ENCODE measurements at regions not wholly inside any gene's neighbourhood (a gene's known extent, or its start where the extent isn't known, plus 50 kb on each side); places are given as distances from the start of the nearest gene placed in this dataset.

DNA sequence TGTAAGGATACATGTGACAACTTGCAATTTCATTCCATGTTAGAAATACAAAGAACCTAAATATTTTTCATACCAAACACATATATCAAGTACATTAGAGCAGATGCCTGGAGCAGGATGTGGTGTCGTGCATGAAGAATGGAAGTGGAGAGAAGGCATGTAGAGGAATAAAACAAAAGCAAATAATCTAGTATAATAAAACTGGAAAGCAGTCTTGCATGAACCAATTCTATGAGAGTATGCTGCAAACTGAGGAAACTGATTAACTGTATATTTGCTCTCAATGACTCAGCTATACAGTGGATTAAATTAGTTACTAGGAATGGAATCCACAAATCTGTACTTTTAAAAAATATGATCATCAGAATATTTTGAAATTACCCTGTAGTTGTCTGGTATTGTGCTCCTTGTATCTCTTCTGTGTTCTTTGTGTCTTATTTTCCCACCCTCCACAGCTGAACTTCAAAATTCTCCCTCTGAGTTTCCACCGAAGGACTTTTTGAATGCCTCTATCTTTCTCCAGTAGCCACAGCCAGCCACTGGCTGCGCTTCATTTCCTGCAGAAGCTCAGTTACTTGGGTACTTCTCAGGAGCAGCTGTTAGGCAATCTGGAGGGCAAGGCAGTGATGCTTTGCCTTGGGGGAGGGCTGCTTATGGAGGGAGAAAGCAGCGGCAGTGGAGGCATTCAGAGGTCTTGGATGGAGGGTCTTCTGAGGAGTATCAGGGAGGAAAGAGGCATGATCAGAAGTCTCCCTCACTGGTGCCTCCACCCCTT is 608.0 kb downstream of the BRINP1 start:
- Histone ChIP-seq H3K36me3 (ENCODE audit: control insufficient read depth in 2 of 2, extremely low read depth in 1 of 2, insufficient read depth in 1 of 2, low read length in 1 of 2) (no peaks in the 10 kb centered on the region), H3K4me3 (ENCODE audit: control insufficient read depth in 1 of 2, extremely low read depth in 1 of 2, low read length in 1 of 2) (no peak overlapping the region), H3K27ac (ENCODE audit: low read length) (no peak overlapping the region), H3K9me3 (no peaks in the 10 kb centered on the region), H3K4me1 (ENCODE audit: control insufficient read depth in 1 of 2, extremely low read depth in 1 of 2, insufficient read depth in 2 of 2, low read length in 2 of 2) (no peaks in the 10 kb centered on the region), H3K27me3 (replicated peaks in 1 of 2; ENCODE audit: control insufficient read depth in 2 of 2, extremely low read depth in 1 of 2, insufficient read depth in 2 of 2, low read length in 1 of 2) (no peaks in the 10 kb centered on the region)
- H3K9me3 Mint-ChIP-seq, result peaks cover 4 to 17% (median 15%) of the 10 kb centered on the region in 3 donors
- ChIA-PET POLR2A (no interaction called here), CTCF (no interaction called here)
- ATAC-seq (replicated peaks in 1 of 4) (no peak), DNase-seq (no peak)
- H3K4me3 Mint-ChIP-seq, result no peak overlapping the region
- WGBS (ENCODE audit: insufficient coverage), result 83% methylated on average over 2 of the region's 4 CpGs
- no peaks in the 10 kb centered on the region for H3K4me1 Mint-ChIP-seq
- H3K27ac Mint-ChIP-seq, result no peak overlapping the region
- H3K36me3 Mint-ChIP-seq, result no peaks in the 10 kb centered on the region
- H3K27me3 Mint-ChIP-seq, result no peaks in the 10 kb centered on the region

DNA sequence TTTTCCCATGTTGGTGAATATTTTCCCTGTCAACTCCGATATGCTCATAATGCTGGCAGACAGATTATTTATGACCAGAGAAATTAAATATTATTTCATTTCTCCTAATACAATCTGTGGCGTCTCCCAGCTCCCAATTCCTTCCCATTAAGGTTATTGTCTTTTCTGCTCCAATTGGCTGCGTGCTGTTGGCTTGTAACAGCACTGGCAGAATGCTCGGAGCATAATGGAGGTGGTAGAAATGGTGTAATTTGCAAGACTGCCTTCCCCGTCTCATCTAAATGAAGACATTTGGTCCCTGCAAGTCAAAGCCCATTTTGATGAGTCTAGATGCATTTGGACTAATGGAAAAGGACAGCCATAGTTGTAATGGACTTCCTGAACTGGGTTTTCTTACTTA is 601.7 kb downstream of the BRINP1 start:
- no peak overlapping the region for H3K4me3 Mint-ChIP-seq
- Histone ChIP-seq H3K27ac (ENCODE audit: low read length) (no peak overlapping the region), H3K9me3 (no peaks in the 10 kb centered on the region), H3K36me3 (ENCODE audit: control insufficient read depth in 2 of 2, extremely low read depth in 1 of 2, insufficient read depth in 1 of 2, low read length in 1 of 2) (no peaks in the 10 kb centered on the region), H3K4me1 (ENCODE audit: control insufficient read depth in 1 of 2, extremely low read depth in 1 of 2, insufficient read depth in 2 of 2, low read length in 2 of 2) (no peaks in the 10 kb centered on the region), H3K4me3 (ENCODE audit: control insufficient read depth in 1 of 2, extremely low read depth in 1 of 2, low read length in 1 of 2) (no peak overlapping the region), H3K27me3 (replicated peaks in 1 of 2; ENCODE audit: control insufficient read depth in 2 of 2, extremely low read depth in 1 of 2, insufficient read depth in 2 of 2, low read length in 1 of 2) (no peaks in the 10 kb centered on the region)
- DNase-seq (no peak), ATAC-seq (replicated peaks in 1 of 4) (no peak)
- no peaks in the 10 kb centered on the region for H3K36me3 Mint-ChIP-seq
- H3K27ac Mint-ChIP-seq, result no peak overlapping the region
- CTCF ChIA-PET, result no interaction called here
- H3K4me1 Mint-ChIP-seq, result no peaks in the 10 kb centered on the region
- H3K9me3 Mint-ChIP-seq, result peaks cover 11 to 14% (median 14%) of the 10 kb centered on the region in 3 donors
- POLR2A ChIA-PET, result no interaction called here
- H3K27me3 Mint-ChIP-seq, result no peaks in the 10 kb centered on the region
- WGBS (ENCODE audit: insufficient coverage), result 87% methylated on average over 2 of the region's 5 CpGs

DNA sequence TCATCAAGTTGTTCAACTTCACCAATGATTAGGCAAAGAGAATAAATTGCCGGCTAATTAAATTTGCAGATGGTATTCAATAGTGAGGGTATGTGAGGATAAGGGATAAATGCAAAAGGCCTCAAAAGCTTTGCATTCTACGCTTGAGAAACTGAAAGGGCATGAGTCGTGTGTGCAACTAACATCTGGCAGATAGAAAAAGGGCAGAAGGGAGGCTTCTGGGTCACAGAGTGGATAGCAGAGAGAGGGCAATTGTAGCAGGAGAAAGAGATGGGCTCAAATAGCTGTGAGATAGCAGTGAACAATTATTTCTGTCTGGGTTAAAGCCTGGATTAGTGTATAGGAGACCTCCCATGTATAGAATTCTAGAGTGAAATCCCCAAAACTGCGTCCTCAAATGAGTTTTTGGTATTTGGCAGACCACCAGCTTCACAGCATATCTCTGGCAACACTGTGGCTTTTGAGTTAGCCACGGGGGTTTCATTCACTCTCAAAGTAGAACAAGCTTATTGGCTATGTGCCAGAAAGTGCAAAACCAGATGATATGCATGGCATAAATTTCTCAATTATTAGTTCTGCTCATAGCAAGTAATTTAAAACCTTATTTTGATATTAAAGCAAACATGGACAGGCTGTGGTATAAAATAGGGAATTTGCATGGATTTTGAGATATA is 586.3 kb downstream of the BRINP1 start:
- Mint-ChIP-seq H3K4me3 (no peak overlapping the region), H3K27me3 (no peaks in the 10 kb centered on the region), H3K27ac (no peak overlapping the region), H3K9me3 (peaks cover 8 to 15% (median 14%) of the 10 kb centered on the region in 3 donors), H3K36me3 (no peaks in the 10 kb centered on the region), H3K4me1 (no peaks in the 10 kb centered on the region)
- ChIA-PET CTCF (no interaction called here), POLR2A (no interaction called here)
- WGBS (ENCODE audit: insufficient coverage), result 82% methylated on average over 3 of the region's 5 CpGs
- Histone ChIP-seq H3K4me1 (ENCODE audit: control insufficient read depth in 1 of 2, extremely low read depth in 1 of 2, insufficient read depth in 2 of 2, low read length in 2 of 2) (no peaks in the 10 kb centered on the region), H3K36me3 (ENCODE audit: control insufficient read depth in 2 of 2, extremely low read depth in 1 of 2, insufficient read depth in 1 of 2, low read length in 1 of 2) (no peaks in the 10 kb centered on the region), H3K27ac (ENCODE audit: low read length) (no peak overlapping the region), H3K4me3 (ENCODE audit: control insufficient read depth in 1 of 2, extremely low read depth in 1 of 2, low read length in 1 of 2) (no peak overlapping the region), H3K27me3 (replicated peaks in 1 of 2; ENCODE audit: control insufficient read depth in 2 of 2, extremely low read depth in 1 of 2, insufficient read depth in 2 of 2, low read length in 1 of 2) (no peaks in the 10 kb centered on the region), H3K9me3 (no peaks in the 10 kb centered on the region)
- ATAC-seq (replicated peaks in 1 of 4) (no peak), DNase-seq (no peak)

DNA sequence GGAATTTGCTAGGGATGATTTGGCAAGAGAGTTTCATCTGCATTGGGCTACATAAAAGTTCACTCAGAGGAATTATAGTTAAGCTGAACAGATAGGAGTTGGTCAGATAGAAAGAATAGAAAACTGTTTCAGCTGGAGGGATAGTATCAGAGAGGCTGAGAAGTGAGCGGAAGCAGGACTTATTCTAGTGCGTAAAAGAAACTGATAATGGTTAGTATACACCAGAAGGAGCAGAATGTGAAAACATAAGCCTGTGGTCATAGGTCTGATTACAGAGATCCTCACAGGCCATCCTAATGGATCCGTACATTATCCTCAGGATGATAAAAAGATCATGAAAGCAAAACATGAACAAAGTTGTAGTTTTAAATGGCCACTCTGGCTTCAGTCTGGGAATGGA is 585.2 kb downstream of the BRINP1 start:
- WGBS (ENCODE audit: insufficient coverage), result 87% methylated on average over 3 of the region's 3 CpGs
- H3K27ac Mint-ChIP-seq, result no peak overlapping the region
- H3K4me1 Mint-ChIP-seq, result no peaks in the 10 kb centered on the region
- no peak overlapping the region for H3K27ac ChIP-seq (ENCODE audit: low read length)
- no peak overlapping the region for H3K4me3 Mint-ChIP-seq
- H3K27me3 Mint-ChIP-seq, result no peaks in the 10 kb centered on the region
- no peak for ATAC-seq (replicated peaks in 1 of 4)
- H3K4me1 ChIP-seq (ENCODE audit: control insufficient read depth in 1 of 2, extremely low read depth in 1 of 2, insufficient read depth in 2 of 2, low read length in 2 of 2), result no peaks in the 10 kb centered on the region
- peaks cover 8 to 15% (median 11%) of the 10 kb centered on the region in 3 donors for H3K9me3 Mint-ChIP-seq
- no peak for DNase-seq
- H3K4me3 ChIP-seq (ENCODE audit: control insufficient read depth in 1 of 2, extremely low read depth in 1 of 2, low read length in 1 of 2), result no peak overlapping the region
- H3K36me3 ChIP-seq (ENCODE audit: control insufficient read depth in 2 of 2, extremely low read depth in 1 of 2, insufficient read depth in 1 of 2, low read length in 1 of 2), result no peaks in the 10 kb centered on the region
- no peaks in the 10 kb centered on the region for H3K36me3 Mint-ChIP-seq
- no peaks in the 10 kb centered on the region for H3K27me3 ChIP-seq (replicated peaks in 1 of 2; ENCODE audit: control insufficient read depth in 2 of 2, extremely low read depth in 1 of 2, insufficient read depth in 2 of 2, low read length in 1 of 2)
- POLR2A ChIA-PET, result no interaction called here
- H3K9me3 ChIP-seq, result no peaks in the 10 kb centered on the region
- CTCF ChIA-PET, result no interaction called here

DNA sequence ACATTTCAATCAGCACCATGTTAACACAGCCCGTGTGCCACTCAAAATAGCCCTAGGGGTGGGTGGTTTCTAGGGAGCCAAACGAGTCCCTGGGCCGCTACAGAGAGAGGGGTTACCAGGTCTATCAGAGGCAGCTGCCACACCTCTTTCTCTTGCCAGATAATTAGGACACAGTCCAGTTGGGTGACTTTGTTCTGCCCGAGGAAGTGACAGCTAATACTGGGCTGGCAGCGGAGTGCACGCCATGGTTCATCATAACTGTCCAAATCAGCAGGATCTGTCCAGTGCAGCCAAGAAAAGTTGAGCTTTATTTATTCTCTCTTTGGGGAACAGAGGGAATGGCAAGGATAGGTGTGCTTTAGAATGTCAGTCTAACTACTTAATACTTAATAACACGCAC is 583.8 kb downstream of the BRINP1 start:
- no peak overlapping the region for H3K4me3 ChIP-seq (ENCODE audit: control insufficient read depth in 1 of 2, extremely low read depth in 1 of 2, low read length in 1 of 2)
- CTCF ChIA-PET, result no interaction called here
- no peaks in the 10 kb centered on the region for H3K27me3 ChIP-seq (replicated peaks in 1 of 2; ENCODE audit: control insufficient read depth in 2 of 2, extremely low read depth in 1 of 2, insufficient read depth in 2 of 2, low read length in 1 of 2)
- no peaks in the 10 kb centered on the region for H3K36me3 Mint-ChIP-seq
- POLR2A ChIA-PET, result no interaction called here
- peaks cover 4 to 15% (median 7%) of the 10 kb centered on the region in 3 donors for H3K9me3 Mint-ChIP-seq
- DNase-seq, result no peak
- H3K27ac Mint-ChIP-seq, result no peak overlapping the region
- no peaks in the 10 kb centered on the region for H3K27me3 Mint-ChIP-seq
- no peaks in the 10 kb centered on the region for H3K9me3 ChIP-seq
- 77% methylated on average over 6 of the region's 7 CpGs for WGBS (ENCODE audit: insufficient coverage)
- H3K4me1 ChIP-seq (ENCODE audit: control insufficient read depth in 1 of 2, extremely low read depth in 1 of 2, insufficient read depth in 2 of 2, low read length in 2 of 2), result no peaks in the 10 kb centered on the region
- H3K36me3 ChIP-seq (ENCODE audit: control insufficient read depth in 2 of 2, extremely low read depth in 1 of 2, insufficient read depth in 1 of 2, low read length in 1 of 2), result no peaks in the 10 kb centered on the region
- no peak for ATAC-seq (replicated peaks in 1 of 4)
- no peak overlapping the region for H3K4me3 Mint-ChIP-seq
- H3K27ac ChIP-seq (ENCODE audit: low read length), result no peak overlapping the region
- no peaks in the 10 kb centered on the region for H3K4me1 Mint-ChIP-seq

DNA sequence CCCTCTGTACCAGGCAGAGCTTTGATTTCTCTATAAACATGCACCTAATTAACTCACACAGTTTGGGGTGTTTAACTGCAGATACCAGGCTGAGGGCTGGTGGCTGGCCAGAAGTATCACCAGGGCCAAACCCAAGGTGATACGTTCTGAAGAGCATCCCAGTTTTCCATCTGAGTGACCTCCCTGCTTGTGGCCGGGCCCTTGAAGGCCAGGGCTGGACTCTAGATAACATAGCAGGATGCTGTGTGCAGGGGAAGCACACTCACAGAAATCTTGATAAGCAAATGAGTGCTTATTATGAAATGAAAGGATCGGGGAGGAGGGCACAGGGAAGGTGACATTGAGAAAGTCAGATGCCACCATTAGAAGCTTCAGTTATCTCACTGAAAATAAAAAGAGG is 582.4 kb downstream of the BRINP1 start:
- POLR2A ChIA-PET, result no interaction called here
- H3K4me1 Mint-ChIP-seq, result no peaks in the 10 kb centered on the region
- H3K36me3 Mint-ChIP-seq, result no peaks in the 10 kb centered on the region
- no peak overlapping the region for H3K27ac Mint-ChIP-seq
- H3K9me3 Mint-ChIP-seq, result peaks cover 3 to 20% (median 7%) of the 10 kb centered on the region in 3 donors
- WGBS (ENCODE audit: insufficient coverage), result 32% methylated on average over 2 of the region's 3 CpGs
- ATAC-seq (replicated peaks in 1 of 4) (no peak), DNase-seq (no peak)
- Histone ChIP-seq H3K9me3 (no peaks in the 10 kb centered on the region), H3K27ac (ENCODE audit: low read length) (no peak overlapping the region), H3K4me3 (ENCODE audit: control insufficient read depth in 1 of 2, extremely low read depth in 1 of 2, low read length in 1 of 2) (no peak overlapping the region), H3K4me1 (ENCODE audit: control insufficient read depth in 1 of 2, extremely low read depth in 1 of 2, insufficient read depth in 2 of 2, low read length in 2 of 2) (no peaks in the 10 kb centered on the region), H3K36me3 (ENCODE audit: control insufficient read depth in 2 of 2, extremely low read depth in 1 of 2, insufficient read depth in 1 of 2, low read length in 1 of 2) (no peaks in the 10 kb centered on the region), H3K27me3 (replicated peaks in 1 of 2; ENCODE audit: control insufficient read depth in 2 of 2, extremely low read depth in 1 of 2, insufficient read depth in 2 of 2, low read length in 1 of 2) (no peaks in the 10 kb centered on the region)
- no peaks in the 10 kb centered on the region for H3K27me3 Mint-ChIP-seq
- CTCF ChIA-PET, result no interaction called here
- H3K4me3 Mint-ChIP-seq, result no peak overlapping the region

Data from T-cell (primary cell).